A549 (cell line): ENCODE measurements at regions not wholly inside any gene's neighbourhood (a gene's known extent, or its start where the extent isn't known, plus 50 kb on each side); places are given as distances from the start of the nearest gene placed in this dataset.

Experiments used
- CTCF ChIP-seq: fragments of >200 bp; sonication (Bioruptor Twin); formaldehyde crosslinking; IDR thresholded peaks from 3 replicates; pipeline ENCODE4 v1.5.1; 2016
- GATA3 ChIP-seq: IDR thresholded peaks from 2 replicates; pipeline ENCODE4 v1.6.1; 2012; ENCODE audit warnings: borderline replicate concordance
- HDAC2 ChIP-seq: fragments of 200-600 bp; sonication (generic); IDR thresholded peaks from 2 replicates; pipeline ENCODE4 v1.6.1; 2016
- KDM1A ChIP-seq: fragments of 200-600 bp; sonication (generic); IDR thresholded peaks from 2 replicates; pipeline ENCODE4 v1.6.1; 2016; ENCODE audit warnings: low read depth, mild to moderate bottlenecking
- POLR2AphosphoS2 ChIP-seq: conservative IDR thresholded peaks from 2 replicates; pipeline ENCODE4 v1.6.1; 2012; ENCODE audit warnings: low read length, improper control_type of control experiment, inconsistent platforms

GRCh38 chr3:106425916-106426315, 557.1 kb upstream of the CBLB start:
- no peak for TF ChIP-seq HDAC2
- no peak for TF ChIP-seq CTCF
- TF ChIP-seq KDM1A, result no peak
- no peak for TF ChIP-seq GATA3
- no peak for TF ChIP-seq POLR2AphosphoS2
